ENCODE measurements at regions not wholly inside any gene's neighbourhood (a gene's known extent, or its start where the extent isn't known, plus 50 kb on each side); places are given as distances from the start of the nearest gene placed in this dataset.

- TF ChIP-seq SP1 (IDR thresholded peaks at IDR 0.05), result no peak
- TF ChIP-seq CTCF (IDR thresholded peaks at IDR 0.05; ENCODE audit: low read depth, low read length, missing input control), result no peak
- TF ChIP-seq TAF1 (conservative IDR thresholded peaks at IDR 0.05), result no peak
- no peak for TF ChIP-seq REST (IDR thresholded peaks at IDR 0.05)
- no peak for TF ChIP-seq MAX (IDR thresholded peaks at IDR 0.05)
- TF ChIP-seq EGR1 (IDR thresholded peaks at IDR 0.05; ENCODE audit: low read depth in 2 of 2), result no peak
- TF ChIP-seq RAD21 (IDR thresholded peaks at IDR 0.05), result no peak
- TF ChIP-seq GABPA (IDR thresholded peaks at IDR 0.05 in 1 of 2, conservative IDR thresholded peaks at IDR 0.05 in 1 of 2), result no peak
- no peak for TF ChIP-seq ATF3 (IDR thresholded peaks at IDR 0.05)
These were observed 100.4 kb upstream of the HES1 start for GRCh38 chr3:194035406-194036138.

Data from liver (tissue), 3 donors.